SHP77 (cell line): ENCODE measurements at regions not wholly inside any gene's neighbourhood (a gene's known extent, or its start where the extent isn't known, plus 50 kb on each side); places are given as distances from the start of the nearest gene placed in this dataset.
A peak's percentile ranks its signal among the peaks of the same experiment; 100 is the strongest.

Source experiments
- DNase-seq, 2 experiments: peaks; one replicate each; lab custom pipeline; 2025; lab: John Stamatoyannopoulos, UW

DNA sequence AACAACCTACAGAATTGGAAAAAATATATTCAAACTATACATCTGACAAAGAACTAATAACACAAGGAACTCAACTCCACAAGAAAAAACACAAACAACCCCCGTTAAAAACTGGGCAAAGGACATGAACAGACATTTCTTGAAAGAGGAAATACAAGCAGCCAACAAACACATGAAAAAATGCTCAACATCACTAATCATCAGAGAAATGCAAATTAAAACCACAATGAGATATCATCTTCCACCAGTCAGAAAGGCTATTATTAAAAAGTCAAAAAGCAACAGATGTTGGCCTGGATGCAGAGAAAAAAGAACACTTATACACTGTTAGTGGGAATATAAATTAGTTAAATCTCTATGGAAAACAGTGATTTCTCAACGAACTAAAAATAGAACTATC is 82.6 kb upstream of the CCDC91 start:
- no peak for DNase-seq

DNA sequence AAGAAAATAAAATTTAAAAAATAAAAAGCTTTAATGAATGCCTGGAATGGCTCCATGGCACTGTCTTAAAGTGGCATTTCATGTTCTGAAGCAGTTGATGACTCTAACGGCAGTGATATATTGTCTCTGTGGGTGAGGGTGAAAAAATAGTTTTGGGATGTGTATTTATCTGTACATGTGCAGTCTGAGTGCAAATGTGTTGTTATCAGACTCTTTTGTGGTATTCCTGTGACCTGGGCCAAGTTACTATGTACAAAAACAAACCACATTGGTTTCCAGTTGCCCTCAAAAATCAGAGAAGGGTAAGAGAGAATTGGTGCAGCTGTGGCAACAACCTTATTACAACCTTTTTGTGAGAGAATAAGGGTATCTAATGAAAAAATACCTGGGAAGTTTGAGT is 81.7 kb upstream of the CCDC91 start:
- DNase-seq, result no peak

DNA sequence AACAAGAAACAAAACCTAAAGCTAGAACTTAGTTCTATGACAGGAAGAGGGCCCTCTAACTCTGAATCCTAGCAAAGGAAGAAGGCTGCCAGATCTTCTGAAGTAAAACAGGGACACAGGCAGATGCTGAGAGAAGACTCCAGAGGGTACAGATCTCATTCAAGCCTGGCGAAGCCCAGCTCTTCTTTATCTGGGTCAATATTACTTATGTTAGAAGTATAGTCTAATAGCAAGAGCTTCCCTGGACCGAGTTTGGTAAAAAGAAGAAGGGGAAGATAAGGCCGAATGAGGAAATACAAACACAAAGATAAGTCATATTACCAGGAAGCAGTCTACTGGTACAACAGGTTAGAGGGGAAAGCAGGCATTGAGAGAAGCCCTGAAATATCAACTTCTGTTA is 79.9 kb upstream of the CCDC91 start:
- no peak for DNase-seq

DNA sequence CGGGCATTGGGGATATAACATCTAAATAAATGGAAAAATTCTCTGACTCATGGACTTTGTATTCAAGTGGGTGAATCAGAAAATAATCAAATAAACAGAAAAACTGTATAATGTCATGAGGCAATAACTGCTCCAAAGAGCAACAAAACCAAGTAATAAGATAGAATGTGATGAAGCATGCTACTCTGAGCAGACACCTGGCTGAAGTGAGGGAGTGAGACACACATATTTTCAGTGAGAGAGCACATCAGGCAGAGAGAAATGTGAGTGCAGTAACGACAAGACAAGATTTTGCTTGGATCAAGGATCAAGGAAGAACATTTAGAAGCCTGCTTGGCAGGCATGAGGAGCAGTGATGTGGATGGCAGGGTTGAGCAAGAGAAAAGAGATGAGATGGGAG is 75.8 kb upstream of the CCDC91 start:
- no peak for DNase-seq

DNA sequence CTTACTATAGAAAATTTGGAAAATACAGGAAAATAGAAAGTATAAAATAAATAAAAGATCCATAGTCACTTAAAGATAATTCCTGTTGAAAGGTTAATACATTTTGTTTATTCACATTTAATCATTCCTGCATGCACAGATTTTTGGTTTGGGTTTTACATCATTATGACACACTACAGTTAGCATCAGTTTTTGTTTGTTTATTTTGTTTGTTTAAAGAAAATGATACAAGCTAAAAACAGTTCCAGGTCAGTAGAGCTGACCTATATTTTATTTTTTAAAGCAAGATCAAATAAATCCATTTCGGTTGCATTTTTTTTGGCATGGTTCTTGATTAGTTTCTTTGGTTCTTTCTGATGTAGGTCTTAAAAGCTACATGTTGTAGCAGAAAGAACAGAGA is 68.8 kb upstream of the CCDC91 start:
- no peak for DNase-seq

DNA sequence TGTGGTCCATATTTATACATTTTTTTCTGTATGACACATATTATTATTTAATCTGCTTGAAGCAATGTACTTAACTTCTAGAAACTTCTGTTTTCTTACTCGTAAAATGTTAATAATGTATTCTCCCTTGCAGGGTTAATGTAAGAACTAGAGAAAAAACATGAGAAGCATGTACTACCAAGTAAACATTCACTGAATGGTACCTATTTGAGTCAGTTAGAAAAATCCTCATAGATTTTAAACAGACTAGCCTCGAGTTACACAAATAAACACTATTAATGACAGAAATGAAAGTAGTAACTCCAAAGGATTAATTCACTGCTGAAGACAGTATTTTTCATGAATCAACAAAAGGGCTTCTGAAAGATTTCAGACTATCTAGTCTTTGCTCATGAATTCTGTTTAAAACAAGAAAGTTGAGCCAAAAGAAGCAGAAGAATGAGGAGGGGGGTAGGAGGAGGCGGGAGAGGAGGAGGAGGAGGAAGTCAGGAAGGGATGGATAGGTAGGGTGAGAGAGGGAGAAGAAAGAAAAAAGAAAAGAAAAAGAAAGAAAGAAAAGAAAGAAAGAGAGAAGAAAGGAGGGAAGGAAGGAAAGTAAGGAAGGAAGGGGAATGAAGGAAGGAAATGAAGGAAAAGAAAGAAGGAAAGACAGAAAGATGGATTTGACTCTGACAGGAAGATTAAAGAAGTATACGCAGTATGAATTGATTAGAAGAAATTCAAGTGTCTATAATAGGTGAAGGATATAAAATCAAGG is 68.2 kb upstream of the CCDC91 start:
- no peak for DNase-seq

DNA sequence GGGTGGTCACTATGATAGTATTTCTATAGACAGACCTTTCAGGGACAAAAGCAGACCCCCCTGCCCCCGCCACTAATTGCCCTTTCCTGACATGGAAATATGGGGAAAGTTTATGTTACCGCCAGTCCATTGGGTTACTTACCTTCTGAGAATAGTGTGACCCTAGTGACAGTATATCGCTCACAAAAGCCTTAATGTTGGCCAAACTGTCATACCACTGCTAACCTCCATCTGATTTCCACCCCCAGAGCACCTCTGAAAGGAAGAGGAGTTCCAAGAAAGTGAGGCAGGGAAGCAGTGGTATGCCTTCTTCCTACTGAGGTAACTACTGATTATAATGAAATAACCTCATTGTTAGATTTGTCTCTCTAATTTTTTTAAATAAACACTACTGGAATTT is 67.5 kb upstream of the CCDC91 start:
- DNase-seq, result no peak

DNA sequence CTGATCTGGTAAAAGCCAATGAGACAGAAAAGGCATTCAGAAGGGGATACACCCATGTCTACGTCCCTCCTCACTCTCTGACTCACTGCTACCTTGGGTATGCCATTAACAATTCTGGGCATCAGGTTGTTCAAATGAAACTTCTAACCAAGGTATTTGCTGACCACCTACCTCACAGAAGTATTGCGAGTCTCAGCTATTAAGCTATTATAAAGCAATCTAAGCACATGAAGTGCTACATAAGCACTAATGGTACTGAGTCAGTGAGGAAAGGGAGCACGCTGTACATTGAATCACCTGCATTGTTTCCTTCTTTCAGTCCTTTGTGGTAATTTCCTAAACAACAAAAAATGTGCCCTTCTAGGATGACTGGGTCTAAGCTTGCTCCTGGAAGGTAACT is 62.8 kb upstream of the CCDC91 start:
- no peak for DNase-seq

DNA sequence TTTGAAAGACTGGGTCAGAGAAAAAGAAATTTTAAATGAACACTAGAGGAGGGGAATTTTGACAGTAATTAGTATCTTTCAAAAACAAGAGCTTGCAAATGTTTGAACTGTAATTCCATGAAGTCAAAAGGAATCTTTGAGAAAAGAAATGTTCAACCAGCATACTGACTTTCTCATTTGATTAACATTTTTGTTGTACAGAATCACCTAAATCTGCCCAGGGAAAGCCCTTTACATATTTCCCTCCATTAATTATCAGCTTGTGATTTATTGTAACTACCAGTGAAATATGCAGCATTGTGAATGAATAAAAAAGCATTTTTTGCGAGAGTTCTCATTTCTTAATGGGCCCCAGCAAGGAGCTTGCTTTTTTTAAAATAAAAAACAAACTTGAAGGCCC is 61.2 kb upstream of the CCDC91 start:
- no peak for DNase-seq

DNA sequence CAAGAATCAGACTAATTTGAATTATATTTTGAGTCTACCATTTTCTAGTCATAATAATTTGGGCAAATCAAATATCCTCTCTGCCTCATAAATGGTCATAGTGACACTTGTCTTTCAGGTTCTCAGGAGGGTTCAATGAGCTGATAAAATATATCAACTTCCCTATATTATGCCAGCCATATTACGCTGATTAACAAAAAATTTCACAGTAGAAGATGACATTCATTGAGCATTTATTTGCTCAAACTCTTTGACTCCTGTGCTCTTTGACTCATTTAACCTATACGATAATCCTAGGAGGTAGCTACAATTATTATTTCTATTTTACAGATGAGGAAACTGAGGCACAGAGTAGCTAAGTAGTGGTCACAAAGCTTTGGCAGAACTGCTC is 60.0 kb upstream of the CCDC91 start:
- DNase-seq, result no peak

DNA sequence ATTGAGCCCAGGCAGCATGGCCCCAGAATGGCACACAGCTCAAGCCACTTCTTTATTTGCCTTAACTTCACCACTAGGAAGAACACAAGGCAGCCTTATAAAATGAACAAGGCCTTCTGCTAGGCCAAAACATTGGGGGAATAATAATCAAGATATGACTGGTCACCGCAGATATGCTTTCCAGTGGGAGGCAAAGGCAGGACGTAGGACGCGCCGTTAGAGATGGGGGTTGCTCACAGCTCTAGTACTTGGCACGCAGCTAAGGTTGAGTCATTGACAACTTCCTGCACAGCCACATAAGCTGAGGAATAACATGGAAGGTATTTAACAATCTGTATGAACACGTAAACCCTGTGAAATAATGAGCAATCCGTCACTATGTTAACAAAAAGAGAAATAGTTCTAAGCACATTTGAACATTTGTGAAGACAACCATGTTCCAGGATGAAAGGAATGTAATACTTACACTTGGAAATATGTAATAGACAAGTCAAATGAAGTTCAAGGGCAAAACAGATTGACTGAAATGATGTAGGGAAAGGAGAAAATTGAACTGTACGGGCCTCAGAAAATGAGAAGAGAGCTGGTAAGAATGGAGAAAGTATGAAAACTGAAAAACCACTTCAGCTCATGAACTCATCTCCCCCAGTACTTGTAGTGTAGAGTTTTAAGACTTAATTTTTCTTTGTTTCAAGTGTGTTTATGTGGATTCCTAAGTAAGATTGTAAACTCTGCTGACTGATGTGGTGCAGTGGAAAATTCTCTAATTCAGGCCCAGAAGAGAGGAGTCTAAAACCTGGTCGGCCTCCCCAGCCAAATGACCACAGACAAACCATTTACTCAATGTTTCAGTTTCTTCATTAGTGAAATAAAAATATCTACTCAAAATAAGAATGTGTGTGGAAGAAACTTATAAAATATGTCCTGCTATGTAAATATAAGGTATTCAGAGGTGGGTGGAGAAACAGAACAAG is 59.3 kb upstream of the CCDC91 start:
- peak; percentile 28 to 62 for DNase-seq

DNA sequence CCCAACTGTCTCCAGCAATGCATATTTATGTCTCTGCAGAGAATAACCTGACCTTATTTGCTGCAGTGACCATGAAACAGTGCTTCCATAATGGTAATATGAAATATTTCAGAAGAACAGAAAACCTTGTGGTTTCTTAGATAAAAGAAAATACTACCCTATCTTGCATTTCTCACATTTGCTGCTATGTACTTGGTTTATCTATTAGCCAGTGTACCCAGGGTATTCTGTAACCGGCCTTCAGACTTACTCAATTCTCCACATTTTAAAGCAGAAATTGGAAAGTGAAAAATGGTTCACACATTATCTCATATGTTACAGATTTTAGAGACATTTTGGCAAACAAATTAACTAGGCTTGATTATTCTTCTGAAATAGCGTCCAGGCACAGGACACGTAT is 57.9 kb upstream of the CCDC91 start:
- DNase-seq, result no peak

DNA sequence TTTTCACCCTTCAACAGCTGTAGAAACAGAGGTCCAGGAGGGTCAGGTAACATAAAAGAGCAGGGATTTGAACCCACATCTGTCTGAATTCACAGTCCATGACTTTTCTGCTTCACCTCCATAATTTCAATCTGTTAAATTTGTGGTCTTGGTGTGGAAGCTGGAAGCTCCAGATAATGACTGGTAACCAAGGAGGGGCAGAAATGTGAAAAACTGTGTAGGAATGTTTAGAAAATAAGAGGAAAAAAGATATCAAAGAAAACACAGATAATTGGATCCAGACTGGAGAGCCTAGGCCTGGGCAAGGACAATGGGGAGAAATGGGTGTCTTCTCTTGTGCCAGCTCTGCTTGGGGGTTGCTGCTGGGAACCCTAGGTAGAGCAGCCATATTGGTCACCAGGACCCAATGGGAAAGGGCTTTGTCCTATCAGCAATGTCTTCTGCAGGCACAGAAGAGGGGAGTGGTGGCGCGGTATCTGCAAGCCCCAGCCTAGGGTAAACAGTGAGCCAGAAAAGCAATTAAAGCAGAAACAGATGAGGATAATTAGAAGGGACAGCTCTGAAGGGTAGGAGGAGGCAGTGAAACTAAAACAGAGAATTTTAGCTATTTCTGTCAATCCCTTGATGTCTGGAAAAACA is 54.3 kb upstream of the CCDC91 start:
- no peak for DNase-seq

DNA sequence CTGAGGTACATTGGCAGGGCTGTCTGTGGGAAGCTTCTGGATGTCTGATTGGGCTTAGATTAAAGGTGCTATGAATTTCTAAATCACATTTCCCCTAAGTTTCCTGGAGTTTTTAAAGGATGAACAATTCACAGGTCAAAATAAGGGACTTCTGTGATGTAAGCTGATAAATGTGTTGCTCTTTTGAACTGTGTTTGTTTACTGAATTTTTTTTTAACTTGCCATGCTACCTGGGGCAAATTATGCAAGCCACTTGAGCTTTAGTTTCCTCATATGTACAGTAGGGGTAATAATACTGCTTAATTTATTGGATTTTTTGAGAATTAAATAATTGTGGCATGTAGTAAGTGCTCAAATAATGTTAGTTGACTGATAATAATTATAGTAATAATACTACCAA is 52.8 kb upstream of the CCDC91 start:
- DNase-seq, result no peak

DNA sequence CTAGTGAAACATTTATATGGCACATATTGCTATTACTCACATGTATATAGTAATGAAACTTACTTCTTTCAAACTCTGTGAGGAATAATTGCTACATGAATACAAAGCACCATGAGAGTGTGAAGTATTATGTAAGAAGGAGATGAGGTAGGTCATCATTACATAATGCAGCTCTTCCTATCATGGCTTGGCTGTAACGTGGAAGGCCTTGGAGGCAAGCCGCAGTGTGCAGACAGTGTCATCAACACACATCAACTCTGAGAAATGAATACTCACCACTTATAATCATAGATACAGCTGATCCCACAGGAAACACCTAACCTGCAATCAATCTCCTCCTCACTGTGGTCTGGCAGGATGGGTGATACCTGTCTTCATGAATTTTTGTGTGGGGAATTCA is 49.9 kb upstream of the CCDC91 start:
- DNase-seq, result no peak
